ENCODE measurements at regions not wholly inside any gene's neighbourhood (a gene's known extent, or its start where the extent isn't known, plus 50 kb on each side); places are given as distances from the start of the nearest gene placed in this dataset.
A peak's percentile ranks its signal among the peaks of the same experiment; 100 is the strongest.

DNA sequence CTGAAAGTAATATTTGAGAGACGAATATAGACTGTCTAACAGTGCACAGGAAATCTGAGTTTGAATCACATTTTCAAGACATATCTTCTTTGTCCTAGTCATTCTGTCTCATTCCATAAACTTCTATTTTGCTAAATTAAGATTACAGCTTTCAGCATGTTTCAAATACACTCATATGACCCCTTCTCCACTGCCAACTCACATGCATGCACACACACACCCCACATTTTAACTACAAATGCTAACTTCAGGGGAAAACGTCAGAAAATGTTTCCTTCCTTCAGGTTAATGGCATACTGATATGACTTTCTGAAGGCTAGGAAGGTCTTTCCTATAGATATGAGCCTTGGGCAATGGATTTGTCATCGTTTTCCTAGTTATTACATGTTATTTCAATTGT is 373.7 kb downstream of the RBM43 start:
- intact Hi-C loops (cut with DNase I): no loop called here
- no peak overlapping the region for H3K27ac ChIP-seq
- H3K4me1 ChIP-seq: peaks cover 8% of the 10 kb centered on the region
- H3K9me3 ChIP-seq: no peaks in the 10 kb centered on the region
- H3K36me3 ChIP-seq: no peaks in the 10 kb centered on the region
- H3K27me3 ChIP-seq (ENCODE audit: low read depth): no peaks in the 10 kb centered on the region
- H3K4me3 ChIP-seq: no peak overlapping the region
- no peak for DNase-seq
- ATAC-seq: no peak
- TF ChIP-seq, protein P1, sequence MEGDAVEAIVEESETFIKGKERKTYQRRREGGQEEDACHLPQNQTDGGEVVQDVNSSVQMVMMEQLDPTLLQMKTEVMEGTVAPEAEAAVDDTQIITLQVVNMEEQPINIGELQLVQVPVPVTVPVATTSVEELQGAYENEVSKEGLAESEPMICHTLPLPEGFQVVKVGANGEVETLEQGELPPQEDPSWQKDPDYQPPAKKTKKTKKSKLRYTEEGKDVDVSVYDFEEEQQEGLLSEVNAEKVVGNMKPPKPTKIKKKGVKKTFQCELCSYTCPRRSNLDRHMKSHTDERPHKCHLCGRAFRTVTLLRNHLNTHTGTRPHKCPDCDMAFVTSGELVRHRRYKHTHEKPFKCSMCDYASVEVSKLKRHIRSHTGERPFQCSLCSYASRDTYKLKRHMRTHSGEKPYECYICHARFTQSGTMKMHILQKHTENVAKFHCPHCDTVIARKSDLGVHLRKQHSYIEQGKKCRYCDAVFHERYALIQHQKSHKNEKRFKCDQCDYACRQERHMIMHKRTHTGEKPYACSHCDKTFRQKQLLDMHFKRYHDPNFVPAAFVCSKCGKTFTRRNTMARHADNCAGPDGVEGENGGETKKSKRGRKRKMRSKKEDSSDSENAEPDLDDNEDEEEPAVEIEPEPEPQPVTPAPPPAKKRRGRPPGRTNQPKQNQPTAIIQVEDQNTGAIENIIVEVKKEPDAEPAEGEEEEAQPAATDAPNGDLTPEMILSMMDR (IDR thresholded peaks at IDR 0.05): no peak

DNA sequence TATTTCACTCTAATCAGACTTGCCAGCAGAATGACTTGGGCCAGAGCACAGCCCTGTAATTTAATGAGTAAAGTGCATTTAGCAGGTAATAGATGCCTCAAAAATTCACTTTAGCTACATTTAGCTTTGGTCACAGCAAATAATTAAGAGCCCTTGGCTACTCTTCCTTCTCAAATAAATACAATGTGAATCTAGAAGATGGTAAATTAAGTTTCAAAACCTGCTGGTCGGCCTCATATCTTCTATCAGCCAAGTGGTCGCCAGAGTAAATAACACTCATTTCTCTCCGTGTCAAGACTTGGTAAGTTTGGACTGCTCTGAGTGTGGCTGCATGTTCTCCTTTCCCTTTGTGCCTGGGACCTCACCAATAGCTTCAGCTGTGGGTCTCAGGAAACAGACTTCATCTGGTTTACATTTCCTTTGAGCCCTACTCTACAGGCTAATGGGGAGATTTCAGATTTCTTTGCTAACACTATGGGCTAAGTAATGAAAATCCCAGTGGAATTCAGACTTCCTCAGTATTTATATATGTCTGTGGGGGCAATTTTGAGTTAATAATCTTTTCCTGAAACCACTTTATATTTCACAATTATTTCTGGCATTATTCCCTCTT is 375.8 kb downstream of the RBM43 start:
- DNase-seq (no peak), ATAC-seq (no peak)
- H3K27ac ChIP-seq: no peak overlapping the region
- H3K27me3 ChIP-seq (ENCODE audit: low read depth): no peaks in the 10 kb centered on the region
- TF ChIP-seq, protein P1 (IDR thresholded peaks at IDR 0.05): no peak
- H3K4me1 ChIP-seq: peaks cover 9% of the 10 kb centered on the region
- H3K4me3 ChIP-seq: no peak overlapping the region
- intact Hi-C loops (cut with DNase I): no loop called here
- H3K36me3 ChIP-seq: no peaks in the 10 kb centered on the region
- H3K9me3 ChIP-seq: no peaks in the 10 kb centered on the region

DNA sequence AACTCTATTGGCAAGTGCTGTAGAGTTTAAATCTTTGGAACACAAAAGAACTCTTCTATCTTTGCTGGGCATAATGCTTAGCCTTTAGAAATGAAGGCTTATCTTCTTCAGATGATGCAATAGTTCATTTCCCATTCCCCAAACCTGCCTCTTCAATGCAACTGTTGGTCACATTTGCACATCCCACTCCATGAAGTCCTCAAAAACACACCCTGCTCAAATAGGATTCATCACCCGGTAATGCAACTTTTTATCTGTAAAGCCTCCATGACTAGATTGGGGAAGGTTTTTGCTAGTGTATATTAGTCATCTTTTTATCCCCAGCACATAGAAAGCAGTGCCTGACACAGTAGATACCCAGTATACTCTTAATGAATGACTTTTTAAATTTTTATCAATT is 376.4 kb downstream of the RBM43 start:
- H3K36me3 ChIP-seq: no peaks in the 10 kb centered on the region
- ATAC-seq (no peak), DNase-seq (no peak)
- no peak overlapping the region for H3K27ac ChIP-seq
- H3K9me3 ChIP-seq: no peaks in the 10 kb centered on the region
- TF ChIP-seq, protein P1 (IDR thresholded peaks at IDR 0.05): no peak
- H3K4me3 ChIP-seq: no peak overlapping the region
- intact Hi-C loops (cut with DNase I): no loop called here
- H3K27me3 ChIP-seq (ENCODE audit: low read depth): no peaks in the 10 kb centered on the region
- peaks cover 9% of the 10 kb centered on the region for H3K4me1 ChIP-seq

DNA sequence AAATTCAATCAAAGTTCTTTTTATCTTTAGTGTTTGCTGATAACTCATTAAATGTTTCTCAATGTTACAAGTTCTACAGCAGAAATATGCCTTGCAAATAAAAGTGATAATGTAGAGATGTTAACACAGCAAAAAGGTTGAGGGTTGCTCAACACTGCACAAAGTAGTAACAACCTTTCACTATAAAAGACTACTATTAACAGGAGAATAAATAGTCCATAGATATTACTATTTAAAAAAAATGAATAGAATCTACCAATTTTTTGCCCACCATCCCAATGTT is 378.1 kb downstream of the RBM43 start:
- peak in 1 of 2 donors; percentile 23 for ATAC-seq
- TF ChIP-seq, protein P1 (IDR thresholded peaks at IDR 0.05): no peak
- H3K4me3 ChIP-seq: no peak overlapping the region
- no peaks in the 10 kb centered on the region for H3K36me3 ChIP-seq
- H3K27ac ChIP-seq: no peak overlapping the region
- intact Hi-C loops (cut with DNase I): no loop called here
- H3K27me3 ChIP-seq (ENCODE audit: low read depth): no peaks in the 10 kb centered on the region
- DNase-seq: no peak
- H3K9me3 ChIP-seq: no peaks in the 10 kb centered on the region
- peaks cover 9% of the 10 kb centered on the region for H3K4me1 ChIP-seq

DNA sequence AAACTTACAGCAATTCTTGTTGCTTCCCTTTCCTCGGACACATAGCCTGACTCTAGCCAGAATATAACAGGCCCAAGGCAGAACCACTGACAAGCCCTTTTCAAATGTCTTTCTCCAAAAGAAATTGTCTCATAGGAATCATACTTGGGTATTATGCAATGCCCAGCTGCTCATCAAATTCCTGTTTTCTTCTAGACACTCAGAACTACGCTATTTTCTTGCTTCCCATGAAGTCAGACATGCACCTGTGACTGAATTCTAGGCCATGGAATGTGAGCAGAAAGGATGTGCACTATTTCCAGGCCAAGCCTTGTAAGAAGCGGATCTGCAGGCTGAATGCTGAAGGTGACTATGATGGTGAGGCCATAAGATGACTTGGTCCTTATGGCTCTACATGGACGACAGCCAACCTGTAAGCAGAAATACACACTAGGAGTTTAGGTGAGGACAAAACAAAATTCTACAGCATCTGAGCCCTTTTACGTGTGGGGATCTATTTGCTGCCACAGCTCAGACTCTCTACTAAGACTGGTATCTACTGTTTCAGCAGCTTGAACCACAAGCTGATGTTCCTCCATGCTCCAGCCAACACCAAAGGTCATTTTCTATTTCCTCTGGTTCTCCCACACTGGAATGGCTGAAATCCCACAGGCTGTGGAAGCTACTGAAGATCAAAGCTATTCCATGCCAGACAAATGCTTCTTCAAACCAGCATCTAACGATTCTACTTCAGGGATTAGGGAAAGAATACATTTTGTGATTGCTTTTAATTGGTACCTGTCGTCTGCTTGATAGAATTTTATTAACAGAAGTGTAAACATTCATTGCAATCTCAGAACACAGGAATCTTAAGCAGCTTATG is 378.7 kb downstream of the RBM43 start:
- no peak overlapping the region for H3K27ac ChIP-seq
- peak in 1 of 2 donors; percentile 9 for ATAC-seq
- intact Hi-C loops (cut with DNase I): no loop called here
- H3K27me3 ChIP-seq (ENCODE audit: low read depth): no peaks in the 10 kb centered on the region
- DNase-seq: no peak
- H3K9me3 ChIP-seq: no peaks in the 10 kb centered on the region
- no peak overlapping the region for H3K4me3 ChIP-seq
- peaks cover 9% of the 10 kb centered on the region for H3K4me1 ChIP-seq
- no peaks in the 10 kb centered on the region for H3K36me3 ChIP-seq
- TF ChIP-seq, protein P1 (IDR thresholded peaks at IDR 0.05): no peak

Data from lower lobe of right lung (tissue), 2 donors.